ENCODE measurements at regions not wholly inside any gene's neighbourhood (a gene's known extent, or its start where the extent isn't known, plus 50 kb on each side); places are given as distances from the start of the nearest gene placed in this dataset.

- no peak for TF ChIP-seq CTCF (IDR thresholded peaks at IDR 0.05; ENCODE audit: low read depth, low read length, poor library complexity, severe bottlenecking)
- no peak for TF ChIP-seq EZH2phosphoT487 (IDR thresholded peaks at IDR 0.05; ENCODE audit: borderline replicate concordance, low read length)
These were observed 965.9 kb upstream of the DIAPH2 start for GRCh38 chrX:95718746-95719145.

Data from DOHH2 (cell line).